MM.1S (cell line): ENCODE measurements at regions not wholly inside any gene's neighbourhood (a gene's known extent, or its start where the extent isn't known, plus 50 kb on each side); places are given as distances from the start of the nearest gene placed in this dataset.

Experiments used
- DNase-seq: peaks from one replicate; pipeline ENCODE4 v3.0.0-alpha.2; 2015
- H2AFZ ChIP-seq: fragments of 300-600 bp; sonication (generic); 2 replicates; pipeline ENCODE4 v1.6.0; 2016; ENCODE audit warnings: antibody characterized with exemption, low read length
- H3F3A ChIP-seq: fragments of 300-600 bp; sonication (generic); 2 replicates; pipeline ENCODE4 v1.6.1; 2016; ENCODE audit warnings: mild to moderate bottlenecking, antibody characterized with exemption, low read length, moderate library complexity, mixed read lengths; ENCODE audit not compliant: insufficient read depth
- H3K27ac ChIP-seq: fragments of 300-600 bp; sonication (generic); 2 replicates; pipeline ENCODE4 v1.5.1; 2016; ENCODE audit warnings: mild to moderate bottlenecking, low read length
- H3K27me3 ChIP-seq: fragments of 300-600 bp; sonication (generic); replicated peaks from 2 replicates; pipeline ENCODE4 v1.6.0; 2016; ENCODE audit warnings: low read length; ENCODE audit not compliant: insufficient read depth
- H3K36me3 ChIP-seq: fragments of 300-600 bp; sonication (generic); replicated peaks from 2 replicates; pipeline ENCODE4 v1.6.1; 2016; ENCODE audit warnings: mild to moderate bottlenecking, low read length, mixed read lengths; ENCODE audit not compliant: insufficient read depth
- H3K4me1 ChIP-seq: fragments of 300-600 bp; sonication (generic); 2 replicates; pipeline ENCODE4 v1.6.1; 2016; ENCODE audit warnings: low read length, mixed read lengths
- H3K4me2 ChIP-seq: fragments of 300-600 bp; sonication (generic); 2 replicates; pipeline ENCODE4 v1.6.0; 2016; ENCODE audit warnings: low read depth, low read length
- H3K4me3 ChIP-seq: fragments of 300-600 bp; sonication (generic); 2 replicates; pipeline ENCODE4 v1.5.1; 2016; ENCODE audit warnings: low read length, mixed read lengths
- H3K79me2 ChIP-seq: fragments of 300-600 bp; sonication (generic); 2 replicates; pipeline ENCODE4 v1.6.1; 2016; ENCODE audit warnings: mixed run types, low read length, mixed read lengths
- H3K9ac ChIP-seq: fragments of 300-600 bp; sonication (generic); 2 replicates; pipeline ENCODE4 v1.6.1; 2016; ENCODE audit warnings: low read length, mixed read lengths
- H3K9me2 ChIP-seq: fragments of 300-600 bp; sonication (generic); replicated peaks from 2 replicates; pipeline ENCODE4 v1.6.1; 2016; ENCODE audit warnings: mild to moderate bottlenecking, low read length, mixed read lengths; ENCODE audit not compliant: insufficient read depth
- H3K9me3 ChIP-seq: fragments of 300-600 bp; sonication (generic); replicated peaks from 2 replicates; pipeline ENCODE4 v1.6.1; 2016; ENCODE audit warnings: mild to moderate bottlenecking, low read length, mixed read lengths; ENCODE audit not compliant: insufficient read depth
- H4K20me1 ChIP-seq: fragments of 300-600 bp; sonication (generic); 2 replicates; pipeline ENCODE4 v1.6.1; 2016; ENCODE audit warnings: mild to moderate bottlenecking, low read length, moderate library complexity, mixed read lengths; ENCODE audit not compliant: insufficient read depth
- CTCF ChIP-seq: fragments of 300-600 bp; sonication (generic); IDR thresholded peaks from 2 replicates; pipeline ENCODE4 v1.5.1; 2016; ENCODE audit warnings: antibody characterized with exemption, low read length, mixed read lengths
- EZH2 ChIP-seq: fragments of 300-600 bp; sonication (generic); optimal IDR thresholded peaks from 2 replicates; pipeline ENCODE3; 2017; ENCODE audit warnings: low read depth, mild to moderate bottlenecking, antibody characterized with exemption, low read length, mixed read lengths
- EZH2phosphoT487 ChIP-seq: fragments of 300-600 bp; sonication (generic); IDR thresholded peaks from 2 replicates; pipeline ENCODE4 v1.6.1; 2018; ENCODE audit warnings: antibody characterized with exemption, low read length

DNA sequence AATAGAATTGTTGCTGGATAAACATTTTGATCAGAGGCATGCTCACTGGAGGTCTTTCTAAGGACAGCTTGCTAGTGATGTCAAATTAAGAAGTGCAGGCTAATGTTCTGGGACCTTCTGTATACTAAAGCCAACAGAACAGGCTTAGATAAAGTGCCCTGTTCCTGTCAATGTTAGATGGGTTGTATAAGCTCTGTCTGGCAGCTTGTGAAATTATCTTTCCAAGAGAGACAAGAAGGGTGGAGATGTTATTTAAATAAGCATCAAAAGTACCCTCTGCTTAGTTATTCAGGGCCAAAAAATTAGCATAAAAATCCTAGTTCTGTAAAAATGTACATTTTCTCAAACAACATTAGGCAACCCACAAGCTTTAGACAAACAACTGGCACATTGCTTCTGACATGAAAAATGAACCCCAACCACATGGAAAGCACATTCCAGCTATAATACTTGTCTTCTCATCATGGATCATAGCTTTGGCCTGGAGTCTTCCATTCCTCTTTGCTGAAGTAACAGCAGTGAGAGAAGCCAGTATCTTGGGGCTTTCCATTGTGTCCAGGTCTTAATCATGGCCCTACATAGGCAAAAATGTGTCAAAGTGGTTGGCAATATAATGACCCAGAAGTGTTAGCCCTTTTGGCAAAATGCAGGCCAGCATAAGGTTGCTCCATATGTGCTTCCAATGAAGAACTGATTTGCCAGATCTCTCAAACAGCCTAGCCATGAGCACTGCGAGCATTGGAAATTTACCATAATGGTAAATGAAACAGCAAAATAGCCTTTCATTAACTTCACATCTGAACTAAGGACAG, 478.1 kb upstream of the ZNF804A start:
- TF ChIP-seq CTCF: no peak
- TF ChIP-seq EZH2: no peak
- TF ChIP-seq EZH2phosphoT487: no peak
- H3K9ac ChIP-seq: no peak overlapping the region
- no peak overlapping the region for H3K27ac ChIP-seq
- no peak for DNase-seq
- no peaks in the 10 kb centered on the region for H3K79me2 ChIP-seq
- no peaks in the 10 kb centered on the region for H3F3A ChIP-seq
- no peaks in the 10 kb centered on the region for H4K20me1 ChIP-seq
- no peaks in the 10 kb centered on the region for H3K9me3 ChIP-seq
- no peaks in the 10 kb centered on the region for H3K27me3 ChIP-seq
- no peak overlapping the region for H2AFZ ChIP-seq
- H3K4me3 ChIP-seq: no peak overlapping the region
- H3K4me2 ChIP-seq: no peak overlapping the region
- no peaks in the 10 kb centered on the region for H3K4me1 ChIP-seq
- H3K36me3 ChIP-seq: no peaks in the 10 kb centered on the region
- H3K9me2 ChIP-seq: no peaks in the 10 kb centered on the region

GRCh38 chr2:184125867-184126266, 472.5 kb upstream of the ZNF804A start:
- TF ChIP-seq EZH2 (no peak), EZH2phosphoT487 (no peak), CTCF (no peak)
- no peaks in the 10 kb centered on the region for H3K27me3 ChIP-seq
- H3K9me3 ChIP-seq: no peaks in the 10 kb centered on the region
- H3K4me3 ChIP-seq: no peak overlapping the region
- no peaks in the 10 kb centered on the region for H3K4me1 ChIP-seq
- no peaks in the 10 kb centered on the region for H3K36me3 ChIP-seq
- H3K79me2 ChIP-seq: no peaks in the 10 kb centered on the region
- H3K27ac ChIP-seq: no peak overlapping the region
- no peak overlapping the region for H2AFZ ChIP-seq
- H3K4me2 ChIP-seq: no peak overlapping the region
- no peak for DNase-seq
- H3F3A ChIP-seq: no peaks in the 10 kb centered on the region
- H4K20me1 ChIP-seq: no peaks in the 10 kb centered on the region
- H3K9ac ChIP-seq: no peak overlapping the region
- H3K9me2 ChIP-seq: no peaks in the 10 kb centered on the region

DNA sequence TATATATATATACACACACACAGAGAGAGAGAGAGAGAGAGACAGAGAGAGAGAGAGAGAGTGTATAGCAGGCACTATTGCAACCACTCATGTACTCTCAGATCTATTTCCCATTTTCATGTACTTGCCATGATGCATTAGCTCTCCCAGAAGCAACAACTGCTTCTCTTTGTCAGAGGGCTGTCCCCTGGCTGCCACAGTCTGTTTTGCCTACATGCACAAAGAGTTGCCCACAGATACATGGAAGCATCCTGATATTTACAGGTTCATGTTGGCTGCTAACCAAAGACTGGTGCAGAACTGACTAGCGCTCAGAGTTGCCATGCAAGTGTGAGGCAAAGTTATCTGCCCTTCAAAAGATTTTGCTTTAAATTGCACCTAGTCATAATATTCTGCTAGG, 469.3 kb upstream of the ZNF804A start:
- H3K79me2 ChIP-seq: no peaks in the 10 kb centered on the region
- TF ChIP-seq EZH2phosphoT487: no peak
- TF ChIP-seq CTCF: no peak
- TF ChIP-seq EZH2: no peak
- H3K4me3 ChIP-seq: no peak overlapping the region
- no peak overlapping the region for H3K9ac ChIP-seq
- H3F3A ChIP-seq: no peaks in the 10 kb centered on the region
- H3K4me2 ChIP-seq: no peak overlapping the region
- no peak overlapping the region for H3K27ac ChIP-seq
- no peaks in the 10 kb centered on the region for H4K20me1 ChIP-seq
- no peaks in the 10 kb centered on the region for H3K9me2 ChIP-seq
- no peaks in the 10 kb centered on the region for H3K36me3 ChIP-seq
- no peak for DNase-seq
- H3K9me3 ChIP-seq: no peaks in the 10 kb centered on the region
- no peak overlapping the region for H2AFZ ChIP-seq
- no peaks in the 10 kb centered on the region for H3K27me3 ChIP-seq
- H3K4me1 ChIP-seq: no peaks in the 10 kb centered on the region
